Activated CD4-positive, alpha-beta T cell treated with anti-CD3 and anti-CD28 coated beads, Interleukin-2, amount 10 ng/mL, durations not matched to agents 24 days and 14 days (primary cell): ENCODE measurements at regions not wholly inside any gene's neighbourhood (a gene's known extent, or its start where the extent isn't known, plus 50 kb on each side); places are given as distances from the start of the nearest gene placed in this dataset.
A peak's percentile ranks its signal among the peaks of the same experiment; 100 is the strongest.

Source experiments
- DNase-seq: peaks from one replicate; pipeline ENCODE4 v3.0.0; 2022
- H3K27ac Mint-ChIP-seq: one replicate; pipeline ENCODE4 v1.8.0; 2022; ENCODE audit warnings: mild to moderate bottlenecking, mixed read lengths
- H3K27me3 Mint-ChIP-seq: one replicate; pipeline ENCODE4 v1.8.0; 2022; ENCODE audit warnings: mixed read lengths
- H3K36me3 Mint-ChIP-seq: one replicate; pipeline ENCODE4 v1.8.0; 2022; ENCODE audit warnings: low read depth, mild to moderate bottlenecking, mixed read lengths
- H3K4me1 Mint-ChIP-seq: one replicate; pipeline ENCODE4 v1.8.0; 2021; ENCODE audit warnings: mixed read lengths
- H3K4me3 Mint-ChIP-seq: one replicate; pipeline ENCODE4 v1.8.0; 2022; ENCODE audit warnings: mild to moderate bottlenecking, moderate library complexity, mixed read lengths
- H3K9me3 Mint-ChIP-seq: one replicate; pipeline ENCODE4 v1.8.0; 2021; ENCODE audit warnings: mixed read lengths
- intact Hi-C: fragments of 100-400 bp; cut with micrococcal nuclease; formaldehyde crosslinking; loops from one replicate; pipeline ENCODE4 v1.15.1; 2023

DNA sequence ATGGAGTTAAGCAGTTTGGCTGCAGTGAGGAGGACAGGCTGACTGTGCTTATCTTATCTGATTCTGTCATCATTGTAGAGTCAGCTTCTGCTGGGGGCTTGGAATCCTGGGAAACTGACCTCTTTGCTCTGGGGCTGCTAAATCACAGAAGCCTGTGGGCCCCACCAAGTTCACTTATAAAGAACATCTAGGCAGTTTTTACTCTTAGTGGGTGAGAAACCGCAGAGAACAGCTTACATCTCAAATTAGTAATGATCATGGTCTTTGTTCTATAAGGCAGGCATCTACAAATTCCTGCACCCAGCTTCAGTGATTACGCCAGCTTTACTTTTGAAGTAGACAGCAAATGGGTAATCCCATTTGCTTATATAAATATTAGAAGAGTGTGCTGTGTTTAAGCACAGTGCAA is 75.7 kb downstream of the ZC3H11B start:
- no peaks in the 10 kb centered on the region for H3K27me3 Mint-ChIP-seq
- H3K4me1 Mint-ChIP-seq, result no peaks in the 10 kb centered on the region
- no peaks in the 10 kb centered on the region for H3K36me3 Mint-ChIP-seq
- intact Hi-C loops, result no loop called here
- DNase-seq, result no peak
- no peak overlapping the region for H3K27ac Mint-ChIP-seq
- H3K4me3 Mint-ChIP-seq, result no peak overlapping the region
- H3K9me3 Mint-ChIP-seq, result no peaks in the 10 kb centered on the region

DNA sequence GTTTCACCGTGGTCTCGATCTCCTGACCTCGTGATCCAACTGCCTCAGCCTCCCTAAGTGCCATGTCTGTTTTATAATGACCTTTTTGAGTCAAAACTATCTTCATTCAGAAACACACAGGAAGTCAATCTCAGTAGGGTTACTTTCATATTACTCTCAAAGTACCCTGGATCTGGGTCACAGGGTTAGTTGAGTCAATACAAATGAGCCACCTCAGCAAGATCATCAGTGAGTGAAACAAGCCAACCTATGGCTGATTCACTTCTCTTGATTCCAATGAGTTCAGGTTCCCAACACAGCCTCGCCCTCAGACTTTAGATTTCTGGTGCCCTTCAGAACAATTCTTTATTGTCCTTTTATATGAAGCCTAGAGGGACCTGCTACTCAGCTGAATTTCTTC is 76.9 kb downstream of the ZC3H11B start:
- Mint-ChIP-seq H3K9me3 (no peaks in the 10 kb centered on the region), H3K4me1 (no peaks in the 10 kb centered on the region), H3K27me3 (no peaks in the 10 kb centered on the region), H3K4me3 (no peak overlapping the region), H3K36me3 (no peaks in the 10 kb centered on the region), H3K27ac (no peak overlapping the region)
- no peak for DNase-seq
- intact Hi-C loops, result no loop called here

GRCh38 chr1:219534991-219535390 is 77.9 kb downstream of the ZC3H11B start:
- no peaks in the 10 kb centered on the region for H3K9me3 Mint-ChIP-seq
- H3K4me1 Mint-ChIP-seq, result no peaks in the 10 kb centered on the region
- intact Hi-C loops, result no loop called here
- no peak for DNase-seq
- no peaks in the 10 kb centered on the region for H3K27me3 Mint-ChIP-seq
- H3K4me3 Mint-ChIP-seq, result no peak overlapping the region
- no peak overlapping the region for H3K27ac Mint-ChIP-seq
- H3K36me3 Mint-ChIP-seq, result no peaks in the 10 kb centered on the region

DNA sequence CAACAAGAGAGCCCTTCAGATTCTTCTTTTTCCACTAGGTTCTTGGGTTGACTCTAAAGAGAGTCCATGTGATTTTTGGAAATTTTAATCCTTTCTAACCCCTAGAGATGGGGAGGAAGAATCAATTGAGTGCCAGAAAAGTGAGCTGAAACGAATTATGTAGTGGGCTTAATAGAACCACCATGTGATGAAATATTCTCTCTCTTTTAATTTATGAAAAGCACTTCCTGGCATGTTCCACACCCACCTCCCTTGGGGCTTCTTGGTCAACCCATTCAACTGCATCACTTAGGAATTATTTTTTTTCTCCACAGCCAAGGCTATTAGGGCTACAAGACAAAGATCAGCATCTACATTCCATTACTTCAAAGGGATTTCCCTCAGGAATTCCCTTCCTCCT is 79.6 kb downstream of the ZC3H11B start:
- Mint-ChIP-seq H3K4me3 (no peak overlapping the region), H3K4me1 (no peaks in the 10 kb centered on the region), H3K36me3 (no peaks in the 10 kb centered on the region), H3K9me3 (no peaks in the 10 kb centered on the region), H3K27me3 (no peaks in the 10 kb centered on the region), H3K27ac (no peak overlapping the region)
- intact Hi-C loops, result no loop called here
- DNase-seq, result no peak

DNA sequence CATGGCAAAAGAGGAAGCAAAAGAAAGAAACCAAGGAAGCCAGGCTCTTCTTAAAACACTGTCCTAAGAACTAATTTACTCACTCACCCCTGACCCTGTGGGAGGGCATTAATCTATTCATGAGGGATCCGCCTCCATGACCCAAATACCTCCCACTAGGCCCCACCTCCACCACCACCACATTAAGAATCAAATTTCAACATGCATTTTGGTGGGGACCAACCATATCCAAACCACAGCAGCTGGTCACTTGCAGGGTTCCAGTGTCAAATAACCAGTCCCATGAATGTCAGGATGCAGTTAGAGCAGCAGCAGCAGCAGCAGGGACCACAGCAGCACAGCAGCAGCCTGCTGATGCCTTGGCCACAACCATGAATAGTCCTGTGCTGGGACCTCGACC is 83.8 kb downstream of the ZC3H11B start:
- Mint-ChIP-seq H3K9me3 (no peaks in the 10 kb centered on the region), H3K4me3 (no peak overlapping the region), H3K4me1 (no peaks in the 10 kb centered on the region), H3K36me3 (no peaks in the 10 kb centered on the region), H3K27me3 (no peaks in the 10 kb centered on the region), H3K27ac (no peak overlapping the region)
- DNase-seq, result no peak
- intact Hi-C loops, result no loop called here

GRCh38 chr1:219528633-219529032 is 84.3 kb downstream of the ZC3H11B start:
- Mint-ChIP-seq H3K4me1 (no peaks in the 10 kb centered on the region), H3K27me3 (no peaks in the 10 kb centered on the region), H3K27ac (no peak overlapping the region), H3K4me3 (no peak overlapping the region), H3K36me3 (no peaks in the 10 kb centered on the region), H3K9me3 (no peaks in the 10 kb centered on the region)
- intact Hi-C loops, result no loop called here
- DNase-seq, result no peak

DNA sequence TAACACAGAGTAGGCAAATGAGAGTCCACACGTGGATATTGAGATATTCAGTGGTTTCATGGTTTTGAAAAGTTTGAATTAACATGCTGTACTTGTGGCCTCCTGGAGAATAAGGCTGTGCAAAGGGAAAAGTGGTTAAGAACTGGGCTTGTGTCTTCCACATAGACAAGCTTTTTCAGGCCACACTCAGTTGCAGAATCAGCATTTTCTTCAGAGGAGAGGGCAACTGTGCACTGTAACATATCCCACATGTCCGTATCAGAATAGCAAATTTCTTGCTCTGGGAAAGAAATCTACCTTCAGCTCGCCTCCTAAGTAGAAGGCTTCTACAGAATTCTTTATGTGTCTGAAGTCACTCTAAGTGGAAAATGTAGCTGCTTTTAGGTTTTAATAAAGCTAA is 84.9 kb downstream of the ZC3H11B start:
- H3K27ac Mint-ChIP-seq, result no peak overlapping the region
- no peaks in the 10 kb centered on the region for H3K27me3 Mint-ChIP-seq
- DNase-seq, result no peak
- no peaks in the 10 kb centered on the region for H3K9me3 Mint-ChIP-seq
- no peaks in the 10 kb centered on the region for H3K4me1 Mint-ChIP-seq
- H3K36me3 Mint-ChIP-seq, result no peaks in the 10 kb centered on the region
- intact Hi-C loops, result no loop called here
- no peak overlapping the region for H3K4me3 Mint-ChIP-seq

GRCh38 chr1:219526074-219526473 is 86.8 kb downstream of the ZC3H11B start:
- intact Hi-C loops, result no loop called here
- no peaks in the 10 kb centered on the region for H3K4me1 Mint-ChIP-seq
- H3K9me3 Mint-ChIP-seq, result no peaks in the 10 kb centered on the region
- no peaks in the 10 kb centered on the region for H3K27me3 Mint-ChIP-seq
- H3K4me3 Mint-ChIP-seq, result no peak overlapping the region
- H3K27ac Mint-ChIP-seq, result no peak overlapping the region
- H3K36me3 Mint-ChIP-seq, result no peaks in the 10 kb centered on the region
- no peak for DNase-seq

DNA sequence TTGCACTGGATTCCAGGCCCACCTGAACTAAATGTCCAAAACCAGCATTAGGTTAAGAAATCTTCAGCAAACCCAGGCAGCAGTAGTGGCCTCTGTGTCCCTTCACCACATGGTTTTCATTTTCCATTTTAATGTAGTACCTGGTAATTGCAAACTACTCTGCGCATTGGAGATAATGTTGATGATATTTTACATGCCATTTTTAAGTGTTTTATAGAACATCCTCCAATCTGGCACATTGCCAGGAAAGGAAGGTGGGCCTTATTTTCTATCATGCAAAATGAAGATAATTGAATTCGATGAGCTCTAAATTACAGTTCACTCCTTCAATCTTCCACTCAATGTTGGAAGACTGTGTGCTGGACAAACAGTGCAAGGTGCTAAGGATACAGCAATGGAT is 89.5 kb downstream of the ZC3H11B start:
- no peak overlapping the region for H3K4me3 Mint-ChIP-seq
- no peaks in the 10 kb centered on the region for H3K36me3 Mint-ChIP-seq
- no peak overlapping the region for H3K27ac Mint-ChIP-seq
- H3K27me3 Mint-ChIP-seq, result no peaks in the 10 kb centered on the region
- H3K9me3 Mint-ChIP-seq, result no peaks in the 10 kb centered on the region
- no peak for DNase-seq
- no peaks in the 10 kb centered on the region for H3K4me1 Mint-ChIP-seq
- intact Hi-C loops, result no loop called here

GRCh38 chr1:219521325-219521724 is 91.6 kb downstream of the ZC3H11B start:
- Mint-ChIP-seq H3K36me3 (no peaks in the 10 kb centered on the region), H3K9me3 (no peaks in the 10 kb centered on the region), H3K4me1 (no peaks in the 10 kb centered on the region), H3K27ac (no peak overlapping the region), H3K4me3 (no peak overlapping the region), H3K27me3 (no peaks in the 10 kb centered on the region)
- no peak for DNase-seq
- intact Hi-C loops, result no loop called here

GRCh38 chr1:219520241-219520640 is 92.7 kb downstream of the ZC3H11B start:
- Mint-ChIP-seq H3K9me3 (no peaks in the 10 kb centered on the region), H3K4me3 (no peak overlapping the region), H3K27me3 (no peaks in the 10 kb centered on the region), H3K27ac (no peak overlapping the region), H3K4me1 (no peaks in the 10 kb centered on the region), H3K36me3 (no peaks in the 10 kb centered on the region)
- DNase-seq, result no peak
- intact Hi-C loops, result no loop called here

DNA sequence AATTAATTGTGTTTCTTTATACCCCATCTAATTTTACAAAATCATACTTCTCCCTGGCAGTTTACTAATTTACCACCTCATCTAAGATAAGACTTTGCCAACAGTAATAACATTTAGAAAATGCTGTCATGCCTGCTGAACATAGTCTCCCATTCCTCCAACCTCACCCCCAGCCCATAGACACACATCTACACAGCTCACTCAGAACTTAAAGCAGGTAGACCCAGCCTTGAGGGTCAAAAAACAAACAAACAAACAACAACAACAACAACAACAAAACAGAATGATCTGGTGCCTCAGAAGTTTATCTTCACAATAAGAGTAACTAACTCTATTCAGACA is 94.0 kb downstream of the ZC3H11B start:
- H3K27ac Mint-ChIP-seq, result peak overlapping the region; percentile 3
- H3K9me3 Mint-ChIP-seq, result no peaks in the 10 kb centered on the region
- H3K4me1 Mint-ChIP-seq, result no peaks in the 10 kb centered on the region
- intact Hi-C loops, result no loop called here
- H3K27me3 Mint-ChIP-seq, result no peaks in the 10 kb centered on the region
- DNase-seq, result no peak
- no peak overlapping the region for H3K4me3 Mint-ChIP-seq
- no peaks in the 10 kb centered on the region for H3K36me3 Mint-ChIP-seq

- intact Hi-C loops, result no loop called here
- H3K9me3 Mint-ChIP-seq, result no peaks in the 10 kb centered on the region
Measured at GRCh38 chr1:219518168-219518906, 94.6 kb downstream of the ZC3H11B start.

DNA sequence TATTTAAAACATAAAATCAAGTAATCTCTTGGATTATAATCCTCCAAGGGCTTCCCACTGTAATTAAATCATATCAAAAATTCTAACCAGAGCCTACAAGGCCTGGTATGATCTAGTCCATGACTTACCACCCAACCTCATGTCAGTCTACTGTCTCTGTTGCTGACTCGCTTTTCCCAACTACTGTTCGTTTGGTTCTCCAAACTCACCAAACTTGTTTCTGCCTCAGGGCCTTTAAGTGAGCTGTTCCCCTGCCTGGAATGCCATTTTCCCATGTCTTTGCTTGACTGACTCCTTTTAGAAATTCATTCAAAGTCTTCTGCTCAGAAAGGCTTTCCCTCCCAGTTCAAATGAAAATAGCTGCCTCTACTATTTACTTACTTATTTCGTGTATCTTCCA is 95.9 kb downstream of the ZC3H11B start:
- no peaks in the 10 kb centered on the region for H3K27me3 Mint-ChIP-seq
- DNase-seq, result no peak
- H3K4me1 Mint-ChIP-seq, result no peaks in the 10 kb centered on the region
- no peak overlapping the region for H3K4me3 Mint-ChIP-seq
- intact Hi-C loops, result no loop called here
- H3K27ac Mint-ChIP-seq, result no peak overlapping the region
- H3K36me3 Mint-ChIP-seq, result no peaks in the 10 kb centered on the region
- no peaks in the 10 kb centered on the region for H3K9me3 Mint-ChIP-seq

More at GRCh38 chr1:219518168-219518906, 94.6 kb downstream of the ZC3H11B start:
- H3K4me3 Mint-ChIP-seq, result no peak overlapping the region
- no peak for DNase-seq
- H3K4me1 Mint-ChIP-seq, result no peaks in the 10 kb centered on the region
- no peak overlapping the region for H3K27ac Mint-ChIP-seq
- no peaks in the 10 kb centered on the region for H3K27me3 Mint-ChIP-seq
- H3K36me3 Mint-ChIP-seq, result no peaks in the 10 kb centered on the region

GRCh38 chr1:219514728-219515127 is 98.2 kb downstream of the ZC3H11B start:
- intact Hi-C loops, result no loop called here
- Mint-ChIP-seq H3K27ac (no peak overlapping the region), H3K36me3 (no peaks in the 10 kb centered on the region), H3K27me3 (no peaks in the 10 kb centered on the region), H3K4me1 (no peaks in the 10 kb centered on the region), H3K4me3 (no peak overlapping the region), H3K9me3 (no peaks in the 10 kb centered on the region)
- no peak for DNase-seq
